ENCODE measurements at regions not wholly inside any gene's neighbourhood (a gene's known extent, or its start where the extent isn't known, plus 50 kb on each side); places are given as distances from the start of the nearest gene placed in this dataset.

GRCh38 chr11:19382131-19382611 lies 141.4 kb upstream of the E2F8 start:
- TF ChIP-seq CTCF (IDR thresholded peaks at IDR 0.05; ENCODE audit: low read length) (no peak), EZH2 (IDR thresholded peaks at IDR 0.05; ENCODE audit: borderline replicate concordance, low read length) (no peak)

Measured in OCI-LY1 (cell line).